AG04450 (cell line): ENCODE measurements at regions not wholly inside any gene's neighbourhood (a gene's known extent, or its start where the extent isn't known, plus 50 kb on each side); places are given as distances from the start of the nearest gene placed in this dataset.

Source experiments
- CTCF ChIA-PET: fragments of 300-600, 350-600 bp; formaldehyde crosslinking; extraction: SDS; loops from one replicate; lab custom pipeline; 2022; ENCODE audit warnings: antibody characterized with exemption, inconsistent platforms; lab: Charles Lee
- POLR2A ChIA-PET: fragments of 350-600 bp; formaldehyde crosslinking; extraction: SDS; loops from one replicate; lab custom pipeline; 2021; ENCODE audit warnings: antibody characterized with exemption, inconsistent platforms; lab: Yijun Ruan, JAX
- DNase-seq: peaks from one replicate; pipeline ENCODE4 v3.0.0-alpha.2; 2011; ENCODE audit warnings: low read depth, low spot score
- H3K27ac ChIP-seq: one replicate; pipeline ENCODE4 v1.5.1; 2012; ENCODE audit warnings: low read depth, low read length, control low read depth
- H3K27me3 ChIP-seq: one replicate; pipeline ENCODE4 v1.6.0; 2012; ENCODE audit warnings: low read length; ENCODE audit not compliant: control insufficient read depth, insufficient read depth
- H3K4me3 ChIP-seq: 2 replicates; pipeline ENCODE4 v1.5.1; 2011; ENCODE audit warnings: mild to moderate bottlenecking, low read depth, low read length, control low read depth
- H3K9me3 ChIP-seq: 2 replicates; pipeline ENCODE4 v1.5.1; 2012; ENCODE audit warnings: low read length; ENCODE audit not compliant: control insufficient read depth, insufficient read depth
- CTCF ChIP-seq: IDR thresholded peaks from 2 replicates; pipeline ENCODE4 v1.5.1; 2011; ENCODE audit warnings: low read depth, low read length, control low read depth, inconsistent platforms

GRCh38 chr6:15853259-15853658 is 190.4 kb upstream of the DTNBP1 start:
- POLR2A ChIA-PET, result no interaction called here
- no peak for TF ChIP-seq CTCF
- CTCF ChIA-PET, result no interaction called here
- Histone ChIP-seq H3K27me3 (no peaks in the 10 kb centered on the region), H3K4me3 (no peak overlapping the region), H3K27ac (no peak overlapping the region), H3K9me3 (no peaks in the 10 kb centered on the region)
- DNase-seq, result no peak

- DNase-seq, result no peak
- H3K27me3 ChIP-seq, result no peaks in the 10 kb centered on the region
- ChIA-PET CTCF (no interaction called here), POLR2A (no interaction called here)
- H3K4me3 ChIP-seq, result no peak overlapping the region
- TF ChIP-seq CTCF, result no peak
- H3K27ac ChIP-seq, result no peak overlapping the region
- H3K9me3 ChIP-seq, result no peaks in the 10 kb centered on the region
Observed at GRCh38 chr6:15852289-15852688, 189.5 kb upstream of the DTNBP1 start.

GRCh38 chr6:15849395-15849794 is 186.6 kb upstream of the DTNBP1 start:
- H3K4me3 ChIP-seq, result no peak overlapping the region
- ChIA-PET POLR2A (no interaction called here), CTCF (no interaction called here)
- H3K9me3 ChIP-seq, result no peaks in the 10 kb centered on the region
- no peak for DNase-seq
- H3K27ac ChIP-seq, result no peak overlapping the region
- no peaks in the 10 kb centered on the region for H3K27me3 ChIP-seq
- TF ChIP-seq CTCF, result no peak

GRCh38 chr6:15845492-15845891 is 182.7 kb upstream of the DTNBP1 start:
- CTCF ChIA-PET, result no interaction called here
- Histone ChIP-seq H3K27ac (no peak overlapping the region), H3K27me3 (no peaks in the 10 kb centered on the region), H3K4me3 (no peak overlapping the region), H3K9me3 (no peaks in the 10 kb centered on the region)
- no peak for DNase-seq
- POLR2A ChIA-PET, result no interaction called here
- no peak for TF ChIP-seq CTCF

GRCh38 chr6:15843764-15844163 is 180.9 kb upstream of the DTNBP1 start:
- no peak for DNase-seq
- no peak for TF ChIP-seq CTCF
- Histone ChIP-seq H3K27ac (no peak overlapping the region), H3K4me3 (no peak overlapping the region), H3K27me3 (no peaks in the 10 kb centered on the region), H3K9me3 (no peaks in the 10 kb centered on the region)
- CTCF ChIA-PET, result no interaction called here
- POLR2A ChIA-PET, result no interaction called here
